Liver (tissue), 8 donors: ENCODE measurements at regions not wholly inside any gene's neighbourhood (a gene's known extent, or its start where the extent isn't known, plus 50 kb on each side); places are given as distances from the start of the nearest gene placed in this dataset.

ENCODE experiments used
- DNase-seq: peaks from one replicate; pipeline ENCODE4 v3.0.0-alpha.2; 2017; ENCODE audit warnings: low spot score
- H3K27ac ChIP-seq, 2 donors: one replicate each; pipeline ENCODE4 v1.7.0; 2013; ENCODE audit warnings: inconsistent platforms in 2 of 2, low read length in 2 of 2, control low read depth in 1 of 2, low read depth in 1 of 2, mild to moderate bottlenecking in 1 of 2
- H3K27me3 ChIP-seq, 4 donors: one replicate each; pipeline versions ENCODE4 v1.6.1 to v1.7.0; 2013; ENCODE audit warnings: low read length in 3 of 4, inconsistent platforms in 1 of 4, mild to moderate bottlenecking in 1 of 4, moderate library complexity in 1 of 4; ENCODE audit not compliant: control insufficient read depth in 4 of 4, insufficient read depth in 4 of 4
- H3K36me3 ChIP-seq, 4 donors: one replicate each; pipeline versions ENCODE4 v1.6.1 to v1.7.0; 2013; ENCODE audit warnings: low read length in 3 of 4, mild to moderate bottlenecking in 3 of 4, low read depth in 1 of 4, moderate library complexity in 1 of 4; ENCODE audit not compliant: control insufficient read depth in 4 of 4, insufficient read depth in 3 of 4
- H3K4me1 ChIP-seq, 4 donors: one replicate each; pipeline versions ENCODE4 v1.6.1 to v1.7.0; 2013; ENCODE audit warnings: low read length in 3 of 4, mild to moderate bottlenecking in 3 of 4, moderate library complexity in 1 of 4; ENCODE audit not compliant: control insufficient read depth in 4 of 4, insufficient read depth in 4 of 4
- H3K4me3 ChIP-seq, 3 donors: one replicate each; pipeline versions ENCODE4 v1.6.1 to v1.7.0; 2013; ENCODE audit warnings: low read length in 3 of 3, control low read depth in 1 of 3, low read depth in 1 of 3, mild to moderate bottlenecking in 1 of 3
- H3K9ac ChIP-seq, 2 donors: one replicate each; pipeline ENCODE4 v1.7.0; 2013; ENCODE audit warnings: low read length in 2 of 2, mild to moderate bottlenecking in 2 of 2, moderate library complexity in 2 of 2, control low read depth in 1 of 2, low read depth in 1 of 2
- H3K9me3 ChIP-seq, 4 donors: one replicate each; pipeline versions ENCODE4 v1.6.1 to v1.7.0; 2013; ENCODE audit warnings: low read length in 3 of 4; ENCODE audit not compliant: control insufficient read depth in 4 of 4
- EGR1 ChIP-seq, 2 donors: IDR thresholded peaks; 2 replicates each; pipeline ENCODE4 v1.6.1; 2016 to 2018; ENCODE audit warnings: antibody characterized with exemption in 2 of 2, low read depth in 2 of 2
- FOXA1 ChIP-seq: IDR thresholded peaks from 2 replicates; pipeline ENCODE4 v1.6.1; 2016; ENCODE audit warnings: antibody characterized with exemption
- FOXA2 ChIP-seq: IDR thresholded peaks from 2 replicates; pipeline ENCODE4 v1.6.1; 2016; ENCODE audit warnings: antibody characterized with exemption
- GABPA ChIP-seq, 2 donors: IDR thresholded peaks in 1 of 2; conservative IDR thresholded peaks in 1 of 2; 2 replicates each; pipeline ENCODE4 v1.6.1; 2016; ENCODE audit warnings: antibody characterized with exemption in 2 of 2, mild to moderate bottlenecking in 1 of 2, moderate library complexity in 1 of 2
- HNF4A ChIP-seq, 2 donors: conservative IDR thresholded peaks; 2 replicates each; pipeline ENCODE4 v1.6.1; 2016; ENCODE audit warnings: antibody characterized with exemption in 2 of 2, mild to moderate bottlenecking in 2 of 2
- HNF4G ChIP-seq: IDR thresholded peaks from 2 replicates; pipeline ENCODE4 v1.6.1; 2016; ENCODE audit warnings: antibody characterized with exemption
- JUND ChIP-seq, 2 donors: IDR thresholded peaks; 2 replicates each; pipeline ENCODE4 v1.6.1; 2016; ENCODE audit warnings: antibody characterized with exemption in 2 of 2
- MAX ChIP-seq: IDR thresholded peaks from 2 replicates; pipeline ENCODE4 v1.6.1; 2016; ENCODE audit warnings: antibody characterized with exemption
- NR2F2 ChIP-seq: IDR thresholded peaks from 2 replicates; pipeline ENCODE4 v1.6.1; 2016; ENCODE audit warnings: antibody characterized with exemption
- RAD21 ChIP-seq, 2 donors: IDR thresholded peaks; 2 replicates each; pipeline ENCODE4 v1.6.1; 2016; ENCODE audit warnings: antibody characterized with exemption in 2 of 2, mild to moderate bottlenecking in 2 of 2
- RXRA ChIP-seq, 2 donors: IDR thresholded peaks; 2 replicates each; pipeline ENCODE4 v1.6.1; 2017 to 2018; ENCODE audit warnings: antibody characterized with exemption in 2 of 2, mild to moderate bottlenecking in 1 of 2
- SP1 ChIP-seq: IDR thresholded peaks from 2 replicates; pipeline ENCODE4 v1.6.1; 2018; ENCODE audit warnings: antibody characterized with exemption, mild to moderate bottlenecking
- TAF1 ChIP-seq: conservative IDR thresholded peaks from 2 replicates; pipeline ENCODE4 v1.6.1; 2016; ENCODE audit warnings: antibody characterized with exemption, mild to moderate bottlenecking
- WGBS: extraction: QIAGEN DNeasy Blood & Tissue Kit; methylation state at CpG from one replicate; pipeline ENCODE4 v1.1.7; 2013; 5-methylcytosine and 5-hydroxymethylcytosine counted together
- TF ChIP-seq, protein P1 (sequence below): fragments of 150-350 bp; IDR thresholded peaks from 2 replicates; pipeline ENCODE4 v1.5.1; 2017; ENCODE audit warnings: improper control_type of control experiment, low read depth, low read length; ENCODE audit not compliant: missing input control
- TF ChIP-seq, protein P2 (sequence below): IDR thresholded peaks from 2 replicates; pipeline ENCODE4 v1.6.1; 2016; ENCODE audit warnings: antibody characterized with exemption
- TF ChIP-seq, protein P3 (sequence below): IDR thresholded peaks from 2 replicates; pipeline ENCODE4 v1.6.1; 2016; ENCODE audit warnings: antibody characterized with exemption, mild to moderate bottlenecking
- TF ChIP-seq, protein P4 (sequence below): IDR thresholded peaks from 2 replicates; pipeline ENCODE4 v1.6.1; 2016; ENCODE audit warnings: antibody characterized with exemption
- donor health status: healthy.
- donor health status: healthy.
- donor health status: healthy.
- donor health status: healthy.
- donor health status: healthy.

DNA sequence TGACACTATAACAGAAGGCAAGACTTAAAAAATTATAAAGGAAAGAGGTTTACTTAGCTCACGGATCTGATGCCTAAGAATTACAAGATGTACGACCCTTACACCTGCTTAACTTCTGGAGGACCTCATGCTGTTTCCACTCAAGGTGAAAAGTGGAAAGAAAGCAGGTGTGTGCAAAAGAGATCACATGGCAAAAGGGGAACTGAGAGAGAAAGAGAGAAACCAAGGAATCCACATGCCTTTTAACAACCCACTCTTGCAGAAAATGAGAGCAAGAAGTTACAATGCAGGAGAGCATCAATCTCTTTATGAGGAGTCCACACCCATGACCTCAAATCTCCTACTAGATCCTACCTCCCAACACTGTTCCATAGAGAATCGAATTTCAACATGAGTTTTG, 2382.2 kb downstream of the TP53TG3F start:
- Histone ChIP-seq H3K9me3 (peaks cover 0 to 1% (median 0%) of the 10 kb centered on the region in 4 donors), H3K27me3 (no peaks in the 10 kb centered on the region), H3K4me1 (no peaks in the 10 kb centered on the region), H3K36me3 (no peaks in the 10 kb centered on the region), H3K27ac (no peak overlapping the region), H3K4me3 (no peak overlapping the region), H3K9ac (no peak overlapping the region)
- no peak for TF ChIP-seq NR2F2
- 21% methylated on average over 3 of the region's 3 CpGs for WGBS
- no peak for DNase-seq

DNA sequence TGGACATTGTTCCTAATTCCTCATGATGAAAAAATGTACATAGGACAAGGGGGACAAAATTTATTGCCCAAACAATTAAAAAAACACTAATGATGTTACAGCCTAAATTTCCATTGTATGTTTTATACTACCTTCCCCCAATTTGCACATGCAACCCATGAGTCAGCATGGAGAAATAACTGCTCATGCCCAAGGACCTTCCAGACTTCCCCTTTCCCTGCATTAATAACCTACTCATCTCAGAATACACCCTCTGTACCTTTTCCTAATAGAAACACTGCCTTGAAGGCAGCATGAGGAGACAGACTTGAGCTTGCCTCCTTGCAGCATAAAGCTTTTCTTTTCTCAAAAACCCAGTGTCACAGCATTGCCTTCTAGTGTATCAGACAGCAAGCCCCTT, 2402.8 kb downstream of the TP53TG3F start:
- no peak overlapping the region for H3K4me3 ChIP-seq
- no peaks in the 10 kb centered on the region for H3K4me1 ChIP-seq
- H3K27ac ChIP-seq = no peak overlapping the region
- H3K36me3 ChIP-seq = no peaks in the 10 kb centered on the region
- H3K27me3 ChIP-seq = no peaks in the 10 kb centered on the region
- no peak for DNase-seq
- TF ChIP-seq RXRA (IDR thresholded peaks at IDR 0.05) (no peak), GABPA (IDR thresholded peaks at IDR 0.05 in 1 of 2, conservative IDR thresholded peaks at IDR 0.05 in 1 of 2) (no peak)
- H3K9ac ChIP-seq = no peak overlapping the region
- no peaks in the 10 kb centered on the region for H3K9me3 ChIP-seq

DNA sequence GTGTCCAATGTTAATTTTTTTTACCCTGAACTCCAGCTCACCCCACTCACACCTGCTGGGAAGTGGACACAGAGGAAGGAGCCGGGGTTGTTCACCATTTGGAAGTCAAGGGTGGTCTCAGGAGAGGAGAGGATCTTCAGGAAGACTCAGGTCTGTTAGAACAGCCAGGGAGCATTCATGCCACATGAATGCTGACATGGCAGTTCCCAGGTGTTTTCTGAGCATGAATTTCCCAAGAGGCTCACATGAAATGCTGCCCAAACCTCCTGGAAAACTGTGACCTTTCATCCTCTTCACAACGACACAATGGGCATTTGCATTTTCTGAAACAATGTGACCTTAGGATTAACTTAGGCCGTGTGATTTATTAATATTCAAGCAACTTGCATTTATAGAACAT, 2409.2 kb downstream of the TP53TG3F start:
- no peak overlapping the region for H3K9ac ChIP-seq
- peaks cover 0 to 3% (median 0%) of the 10 kb centered on the region in 4 donors for H3K9me3 ChIP-seq
- no peaks in the 10 kb centered on the region for H3K4me1 ChIP-seq
- H3K27me3 ChIP-seq = no peaks in the 10 kb centered on the region
- TF ChIP-seq MAX = no peak
- TF ChIP-seq TAF1 = no peak
- TF ChIP-seq FOXA2 = no peak
- no peak for TF ChIP-seq FOXA1
- no peak for TF ChIP-seq RXRA (IDR thresholded peaks at IDR 0.05)
- no peak for TF ChIP-seq SP1
- TF ChIP-seq HNF4G = no peak
- TF ChIP-seq, protein P1, sequence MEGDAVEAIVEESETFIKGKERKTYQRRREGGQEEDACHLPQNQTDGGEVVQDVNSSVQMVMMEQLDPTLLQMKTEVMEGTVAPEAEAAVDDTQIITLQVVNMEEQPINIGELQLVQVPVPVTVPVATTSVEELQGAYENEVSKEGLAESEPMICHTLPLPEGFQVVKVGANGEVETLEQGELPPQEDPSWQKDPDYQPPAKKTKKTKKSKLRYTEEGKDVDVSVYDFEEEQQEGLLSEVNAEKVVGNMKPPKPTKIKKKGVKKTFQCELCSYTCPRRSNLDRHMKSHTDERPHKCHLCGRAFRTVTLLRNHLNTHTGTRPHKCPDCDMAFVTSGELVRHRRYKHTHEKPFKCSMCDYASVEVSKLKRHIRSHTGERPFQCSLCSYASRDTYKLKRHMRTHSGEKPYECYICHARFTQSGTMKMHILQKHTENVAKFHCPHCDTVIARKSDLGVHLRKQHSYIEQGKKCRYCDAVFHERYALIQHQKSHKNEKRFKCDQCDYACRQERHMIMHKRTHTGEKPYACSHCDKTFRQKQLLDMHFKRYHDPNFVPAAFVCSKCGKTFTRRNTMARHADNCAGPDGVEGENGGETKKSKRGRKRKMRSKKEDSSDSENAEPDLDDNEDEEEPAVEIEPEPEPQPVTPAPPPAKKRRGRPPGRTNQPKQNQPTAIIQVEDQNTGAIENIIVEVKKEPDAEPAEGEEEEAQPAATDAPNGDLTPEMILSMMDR = no peak
- TF ChIP-seq JUND (IDR thresholded peaks at IDR 0.05) = no peak
- no peak for TF ChIP-seq EGR1 (IDR thresholded peaks at IDR 0.05; ENCODE audit: low read depth in 2 of 2)
- TF ChIP-seq HNF4A (conservative IDR thresholded peaks at IDR 0.05) = no peak
- DNase-seq = no peak
- no peak overlapping the region for H3K27ac ChIP-seq
- WGBS = 35% methylated on average over 3 of the region's 3 CpGs
- H3K36me3 ChIP-seq = no peaks in the 10 kb centered on the region
- H3K4me3 ChIP-seq = no peak overlapping the region

- TF ChIP-seq, protein P2, sequence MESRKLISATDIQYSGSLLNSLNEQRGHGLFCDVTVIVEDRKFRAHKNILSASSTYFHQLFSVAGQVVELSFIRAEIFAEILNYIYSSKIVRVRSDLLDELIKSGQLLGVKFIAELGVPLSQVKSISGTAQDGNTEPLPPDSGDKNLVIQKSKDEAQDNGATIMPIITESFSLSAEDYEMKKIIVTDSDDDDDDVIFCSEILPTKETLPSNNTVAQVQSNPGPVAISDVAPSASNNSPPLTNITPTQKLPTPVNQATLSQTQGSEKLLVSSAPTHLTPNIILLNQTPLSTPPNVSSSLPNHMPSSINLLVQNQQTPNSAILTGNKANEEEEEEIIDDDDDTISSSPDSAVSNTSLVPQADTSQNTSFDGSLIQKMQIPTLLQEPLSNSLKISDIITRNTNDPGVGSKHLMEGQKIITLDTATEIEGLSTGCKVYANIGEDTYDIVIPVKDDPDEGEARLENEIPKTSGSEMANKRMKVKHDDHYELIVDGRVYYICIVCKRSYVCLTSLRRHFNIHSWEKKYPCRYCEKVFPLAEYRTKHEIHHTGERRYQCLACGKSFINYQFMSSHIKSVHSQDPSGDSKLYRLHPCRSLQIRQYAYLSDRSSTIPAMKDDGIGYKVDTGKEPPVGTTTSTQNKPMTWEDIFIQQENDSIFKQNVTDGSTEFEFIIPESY = no peak
- no peak for TF ChIP-seq HNF4A (conservative IDR thresholded peaks at IDR 0.05)
- no peak for TF ChIP-seq FOXA2
- no peak for TF ChIP-seq RAD21 (IDR thresholded peaks at IDR 0.05)
- TF ChIP-seq, protein P3, sequence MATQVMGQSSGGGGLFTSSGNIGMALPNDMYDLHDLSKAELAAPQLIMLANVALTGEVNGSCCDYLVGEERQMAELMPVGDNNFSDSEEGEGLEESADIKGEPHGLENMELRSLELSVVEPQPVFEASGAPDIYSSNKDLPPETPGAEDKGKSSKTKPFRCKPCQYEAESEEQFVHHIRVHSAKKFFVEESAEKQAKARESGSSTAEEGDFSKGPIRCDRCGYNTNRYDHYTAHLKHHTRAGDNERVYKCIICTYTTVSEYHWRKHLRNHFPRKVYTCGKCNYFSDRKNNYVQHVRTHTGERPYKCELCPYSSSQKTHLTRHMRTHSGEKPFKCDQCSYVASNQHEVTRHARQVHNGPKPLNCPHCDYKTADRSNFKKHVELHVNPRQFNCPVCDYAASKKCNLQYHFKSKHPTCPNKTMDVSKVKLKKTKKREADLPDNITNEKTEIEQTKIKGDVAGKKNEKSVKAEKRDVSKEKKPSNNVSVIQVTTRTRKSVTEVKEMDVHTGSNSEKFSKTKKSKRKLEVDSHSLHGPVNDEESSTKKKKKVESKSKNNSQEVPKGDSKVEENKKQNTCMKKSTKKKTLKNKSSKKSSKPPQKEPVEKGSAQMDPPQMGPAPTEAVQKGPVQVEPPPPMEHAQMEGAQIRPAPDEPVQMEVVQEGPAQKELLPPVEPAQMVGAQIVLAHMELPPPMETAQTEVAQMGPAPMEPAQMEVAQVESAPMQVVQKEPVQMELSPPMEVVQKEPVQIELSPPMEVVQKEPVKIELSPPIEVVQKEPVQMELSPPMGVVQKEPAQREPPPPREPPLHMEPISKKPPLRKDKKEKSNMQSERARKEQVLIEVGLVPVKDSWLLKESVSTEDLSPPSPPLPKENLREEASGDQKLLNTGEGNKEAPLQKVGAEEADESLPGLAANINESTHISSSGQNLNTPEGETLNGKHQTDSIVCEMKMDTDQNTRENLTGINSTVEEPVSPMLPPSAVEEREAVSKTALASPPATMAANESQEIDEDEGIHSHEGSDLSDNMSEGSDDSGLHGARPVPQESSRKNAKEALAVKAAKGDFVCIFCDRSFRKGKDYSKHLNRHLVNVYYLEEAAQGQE = no peak
- TF ChIP-seq JUND (IDR thresholded peaks at IDR 0.05) = no peak
- TF ChIP-seq FOXA1 = no peak
- TF ChIP-seq NR2F2 = no peak
- no peak for TF ChIP-seq SP1
- no peak for TF ChIP-seq TAF1
- TF ChIP-seq RXRA (IDR thresholded peaks at IDR 0.05) = no peak
- TF ChIP-seq, protein P4, sequence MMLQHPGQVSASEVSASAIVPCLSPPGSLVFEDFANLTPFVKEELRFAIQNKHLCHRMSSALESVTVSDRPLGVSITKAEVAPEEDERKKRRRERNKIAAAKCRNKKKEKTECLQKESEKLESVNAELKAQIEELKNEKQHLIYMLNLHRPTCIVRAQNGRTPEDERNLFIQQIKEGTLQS = no peak
- H3K9me3 ChIP-seq = peaks cover 0 to 3% (median 0%) of the 10 kb centered on the region in 4 donors
- no peaks in the 10 kb centered on the region for H3K36me3 ChIP-seq
- H3K27me3 ChIP-seq = no peaks in the 10 kb centered on the region
- H3K4me3 ChIP-seq = no peak overlapping the region
- no peak overlapping the region for H3K27ac ChIP-seq
- H3K4me1 ChIP-seq = no peaks in the 10 kb centered on the region
- DNase-seq = no peak
- 64% methylated on average over 4 of the region's 4 CpGs for WGBS
- H3K9ac ChIP-seq = no peak overlapping the region
Measured at GRCh38 chr16:35873472-35873871, 2414.1 kb downstream of the TP53TG3F start.
